ENCODE measurements at regions not wholly inside any gene's neighbourhood (a gene's known extent, or its start where the extent isn't known, plus 50 kb on each side); places are given as distances from the start of the nearest gene placed in this dataset.

DNA sequence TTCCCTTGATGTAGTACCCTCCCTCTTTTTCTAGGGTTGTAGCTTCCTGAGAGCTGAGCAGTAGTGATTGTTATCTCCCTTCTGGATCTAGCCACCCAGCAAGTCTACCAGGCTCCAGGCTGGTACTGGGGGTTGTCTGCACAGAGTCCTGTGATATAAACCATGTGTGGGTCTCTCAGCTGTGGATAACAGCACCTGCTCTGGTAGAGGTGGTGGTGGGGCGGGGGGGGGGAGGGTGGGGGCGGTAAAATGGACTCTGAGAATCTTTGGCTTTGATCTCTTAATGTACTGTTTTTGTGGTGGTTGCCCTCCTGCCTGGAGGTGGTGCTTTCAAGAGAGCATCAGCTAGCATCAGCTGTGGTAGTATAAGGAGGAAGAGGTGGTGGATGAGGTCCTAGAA lies 302.0 kb upstream of the CHRM2 start:
- H3K9me3 ChIP-seq (ENCODE audit: insufficient read depth in 2 of 2, low read depth in 1 of 2, low read length in 1 of 2) = no peaks in the 10 kb centered on the region
- H2BK12ac ChIP-seq (ENCODE audit: low read depth, low read length) = no peak overlapping the region
- no peak overlapping the region for H3K14ac ChIP-seq (ENCODE audit: insufficient read length)
- no peak overlapping the region for H3K23ac ChIP-seq (ENCODE audit: insufficient read length)
- no peaks in the 10 kb centered on the region for H3K4me1 ChIP-seq (replicated peaks in 1 of 4; ENCODE audit: control insufficient read depth in 3 of 4, insufficient read depth in 4 of 4, low read length in 3 of 4)
- FAIRE-seq (no peak), DNase-seq (ENCODE audit: low read depth in 1 of 2, low spot score in 2 of 2) (no peak)
- no peak overlapping the region for H4K5ac ChIP-seq (ENCODE audit: insufficient read length, low read depth, low read length)
- H3K79me2 ChIP-seq (ENCODE audit: control insufficient read depth in 1 of 2, insufficient read depth in 2 of 2, low read length in 2 of 2) = no peaks in the 10 kb centered on the region
- no peak overlapping the region for H3K9ac ChIP-seq (replicated peaks in 1 of 4; ENCODE audit: extremely low read depth in 1 of 4, low read depth in 3 of 4, low read length in 3 of 4)
- H2BK120ac ChIP-seq (replicated peaks; ENCODE audit: low read depth, low read length) = no peak overlapping the region
- H3K4me2 ChIP-seq (ENCODE audit: insufficient read depth in 1 of 2, low read depth in 2 of 2, low read length in 2 of 2) = no peak overlapping the region
- no peak overlapping the region for H3K56ac ChIP-seq (replicated peaks; ENCODE audit: insufficient read length, low read depth, low read length)
- H2BK15ac ChIP-seq (ENCODE audit: low read length) = no peak overlapping the region
- H3K36me3 ChIP-seq (ENCODE audit: control insufficient read depth in 2 of 4, insufficient read depth in 4 of 4, low read length in 3 of 4) = no peaks in the 10 kb centered on the region
- H3K27me3 ChIP-seq (replicated peaks in 1 of 4; ENCODE audit: control insufficient read depth in 3 of 4, extremely low read depth in 1 of 4, insufficient read depth in 3 of 4, low read length in 3 of 4) = no peaks in the 10 kb centered on the region
- H3K4ac ChIP-seq (replicated peaks; ENCODE audit: insufficient read length, low read depth, low read length) = no peak overlapping the region
- no peak overlapping the region for H3K4me3 ChIP-seq (ENCODE audit: extremely low read depth in 1 of 4, insufficient read depth in 2 of 4, low read depth in 3 of 4, low read length in 4 of 4)
- no peak overlapping the region for H3K18ac ChIP-seq (ENCODE audit: extremely low read depth, low read length)
- H4K20me1 ChIP-seq (replicated peaks in 1 of 2; ENCODE audit: control insufficient read depth in 1 of 2, insufficient read depth in 2 of 2, low read length in 2 of 2) = no peaks in the 10 kb centered on the region
- no peak overlapping the region for H2AFZ ChIP-seq (ENCODE audit: low read length)
- H3K27ac ChIP-seq (ENCODE audit: low read depth, low read length) = no peak overlapping the region
- ChIA-PET CTCF (ENCODE audit: partially characterized antibody) (interaction anchor here (0.6 to 1.5 kb wide), 2 partner anchors 11 to 66 kb away, joined by 3 read pairs; no protein-coding TSS in a partner anchor), POLR2A (ENCODE audit: partially characterized antibody) (no interaction called here)
- no peak overlapping the region for H4K8ac ChIP-seq (ENCODE audit: extremely low read depth, insufficient read depth, low read length)
- no peak overlapping the region for H4K91ac ChIP-seq (replicated peaks; ENCODE audit: insufficient read length, low read length)
- H3K79me1 ChIP-seq (ENCODE audit: low read depth, low read length) = no peaks in the 10 kb centered on the region
- H2BK20ac ChIP-seq (ENCODE audit: low read length) = no peak overlapping the region
- no peak overlapping the region for H2AK5ac ChIP-seq (ENCODE audit: low read depth, low read length)
- no CpG with 5 or more reads among the region's 2 CpGs for WGBS, 2 experiments (ENCODE audit: extremely low coverage in 1 of 2, insufficient coverage in 1 of 2, insufficient read length in 1 of 2, insufficient replicate concordance in 2 of 2, low coverage in 1 of 2, low lambda C conversion rate in 2 of 2, missing lambda C conversion rate in 1 of 2)
- H3K23me2 ChIP-seq (ENCODE audit: low read depth, low read length) = no peaks in the 10 kb centered on the region
- no peak overlapping the region for H2BK5ac ChIP-seq (ENCODE audit: low read depth, low read length)
- no peak for TF ChIP-seq EP300 (IDR thresholded peaks at IDR 0.05; ENCODE audit: borderline replicate concordance in 1 of 2, low read depth in 2 of 2, low read length in 2 of 2)
- TF ChIP-seq RFX5 (IDR thresholded peaks at IDR 0.05; ENCODE audit: borderline replicate concordance, low read depth, low read length) = no peak
- TF ChIP-seq, protein P1, sequence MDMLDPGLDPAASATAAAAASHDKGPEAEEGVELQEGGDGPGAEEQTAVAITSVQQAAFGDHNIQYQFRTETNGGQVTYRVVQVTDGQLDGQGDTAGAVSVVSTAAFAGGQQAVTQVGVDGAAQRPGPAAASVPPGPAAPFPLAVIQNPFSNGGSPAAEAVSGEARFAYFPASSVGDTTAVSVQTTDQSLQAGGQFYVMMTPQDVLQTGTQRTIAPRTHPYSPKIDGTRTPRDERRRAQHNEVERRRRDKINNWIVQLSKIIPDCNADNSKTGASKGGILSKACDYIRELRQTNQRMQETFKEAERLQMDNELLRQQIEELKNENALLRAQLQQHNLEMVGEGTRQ (IDR thresholded peaks at IDR 0.05; ENCODE audit: low read length) = no peak
- TF ChIP-seq SIX5 (IDR thresholded peaks at IDR 0.05; ENCODE audit: low read depth, low read length) = no peak
- no peak for TF ChIP-seq BCL11A (IDR thresholded peaks at IDR 0.05; ENCODE audit: low read depth in 2 of 2, low read length in 2 of 2)
- no peak for TF ChIP-seq TAF7 (optimal IDR thresholded peaks at IDR 0.05; ENCODE audit: borderline replicate concordance, low read depth, low read length)
- no peak for TF ChIP-seq GTF2F1 (IDR thresholded peaks at IDR 0.05; ENCODE audit: borderline replicate concordance, low read depth, low read length)
- TF ChIP-seq HDAC6 (IDR thresholded peaks at IDR 0.05; ENCODE audit: low read depth, low read length) = no peak
- no peak for TF ChIP-seq TBP (IDR thresholded peaks at IDR 0.05; ENCODE audit: low read depth, low read length)
- TF ChIP-seq, protein P2, sequence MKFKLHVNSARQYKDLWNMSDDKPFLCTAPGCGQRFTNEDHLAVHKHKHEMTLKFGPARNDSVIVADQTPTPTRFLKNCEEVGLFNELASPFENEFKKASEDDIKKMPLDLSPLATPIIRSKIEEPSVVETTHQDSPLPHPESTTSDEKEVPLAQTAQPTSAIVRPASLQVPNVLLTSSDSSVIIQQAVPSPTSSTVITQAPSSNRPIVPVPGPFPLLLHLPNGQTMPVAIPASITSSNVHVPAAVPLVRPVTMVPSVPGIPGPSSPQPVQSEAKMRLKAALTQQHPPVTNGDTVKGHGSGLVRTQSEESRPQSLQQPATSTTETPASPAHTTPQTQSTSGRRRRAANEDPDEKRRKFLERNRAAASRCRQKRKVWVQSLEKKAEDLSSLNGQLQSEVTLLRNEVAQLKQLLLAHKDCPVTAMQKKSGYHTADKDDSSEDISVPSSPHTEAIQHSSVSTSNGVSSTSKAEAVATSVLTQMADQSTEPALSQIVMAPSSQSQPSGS (IDR thresholded peaks at IDR 0.05; ENCODE audit: low read length) = no peak
- TF ChIP-seq CBX8 (IDR thresholded peaks at IDR 0.05; ENCODE audit: borderline replicate concordance, low read depth, low read length) = no peak
- TF ChIP-seq JUND (IDR thresholded peaks at IDR 0.05; ENCODE audit: low read length) = no peak
